HepG2 (cell line): ENCODE measurements at regions not wholly inside any gene's neighbourhood (a gene's known extent, or its start where the extent isn't known, plus 50 kb on each side); places are given as distances from the start of the nearest gene placed in this dataset.

Experiments
- ATAC-seq: fragments of 200-7000 bp; cut with Tn5 transposase; 3 replicates; pipeline ENCODE4 v1.9.1; 2020; ENCODE audit warnings: mild to moderate bottlenecking, moderate library complexity
- BruUV-seq: library from RNA; stranded (reverse); fragments of 400-500 nt; replicated peaks from 2 replicates; lab custom pipeline; 2021; lab: Mats Ljungman, UMichigan
- CTCF ChIA-PET: fragments of 300-600 bp; formaldehyde crosslinking; extraction: SDS; loops from one replicate; lab custom pipeline; 2021; ENCODE audit warnings: low total read pairs, inconsistent platforms, low intra/inter-chr PET ratio; lab: Yijun Ruan, JAX
- POLR2A ChIA-PET: fragments of 350-600 bp; sonication (Branson Sonifier 250); formaldehyde crosslinking; loops from one replicate; lab custom pipeline; 2020; ENCODE audit warnings: antibody characterized with exemption, inconsistent platforms; lab: Yijun Ruan, JAX
- DNase-seq: peaks from one replicate; pipeline ENCODE4 v3.0.0-alpha.2; 2015; ENCODE audit warnings: low spot score
- FAIRE-seq: peaks from 3 replicates; lab custom pipeline; 2011; peaks lifted over from hg19 to GRCh38; lab: Jason Lieb, UNC
- H2AFZ ChIP-seq: one replicate; pipeline ENCODE4 v1.6.1; 2011; ENCODE audit warnings: low read length, inconsistent platforms
- H3K27ac ChIP-seq: fragments of 300-600 bp; 3 replicates; pipeline ENCODE4 v1.8.0; 2011; ENCODE audit warnings: mixed run types, mild to moderate bottlenecking, mixed read lengths, low read length, inconsistent platforms; ENCODE audit not compliant: insufficient read depth; ENCODE audit errors: extremely low read length
- H3K27me3 ChIP-seq, 2 experiments: fragments of 200-600 bp in 1 of 2; 2 replicates in 1 of 2; 3 replicates in 1 of 2; pipeline versions ENCODE4 v1.6.0 to v1.8.0; 2011; ENCODE audit warnings: low read length in 2 of 2, mild to moderate bottlenecking in 2 of 2, moderate library complexity in 2 of 2, inconsistent platforms in 1 of 2; ENCODE audit not compliant: insufficient read depth in 2 of 2, control insufficient read depth in 1 of 2
- H3K36me3 ChIP-seq, 2 experiments: fragments of 200-600 bp in 1 of 2; replicated peaks in 1 of 2; 2 replicates in 1 of 2; 3 replicates in 1 of 2; pipeline versions ENCODE4 v1.5.1 to v1.8.0; 2011; ENCODE audit warnings: low read length in 2 of 2, inconsistent platforms in 1 of 2; ENCODE audit not compliant: insufficient read depth in 2 of 2, control insufficient read depth in 1 of 2
- H3K4me1 ChIP-seq: 2 replicates; pipeline ENCODE4 v1.5.1; 2012; ENCODE audit warnings: low read length, inconsistent platforms; ENCODE audit not compliant: insufficient read depth
- H3K4me2 ChIP-seq: 2 replicates; pipeline ENCODE4 v1.6.0; 2011; ENCODE audit warnings: low read depth, low read length, inconsistent platforms
- H3K4me3 ChIP-seq, 3 experiments: fragments of 200-600 bp in 1 of 3; sonication (generic), shearing (Covaris generic) in 1 of 3; replicated peaks in 1 of 3; 2 replicates each; pipeline ENCODE4 v1.5.1; 2011 to 2016; ENCODE audit warnings: low read length in 3 of 3, inconsistent platforms in 2 of 3, low read depth in 2 of 3, mild to moderate bottlenecking in 2 of 3, control low read depth in 1 of 3, mixed read lengths in 1 of 3; ENCODE audit not compliant: insufficient read depth in 1 of 3
- H3K79me2 ChIP-seq: one replicate; pipeline ENCODE4 v1.6.1; 2011; ENCODE audit warnings: low read length, inconsistent platforms; ENCODE audit not compliant: insufficient read depth
- H3K9ac ChIP-seq: 2 replicates; pipeline ENCODE4 v1.6.0; 2011; ENCODE audit warnings: mild to moderate bottlenecking, low read depth, low read length, inconsistent platforms; ENCODE audit not compliant: insufficient read depth
- H3K9me3 ChIP-seq: 2 replicates; pipeline ENCODE4 v1.5.1; 2012; ENCODE audit warnings: mild to moderate bottlenecking, low read length
- H4K20me1 ChIP-seq: 2 replicates; pipeline ENCODE4 v1.6.0; 2011; ENCODE audit warnings: inconsistent platforms, mild to moderate bottlenecking, low read length, moderate library complexity; ENCODE audit not compliant: insufficient read depth
- AGO2 ChIP-seq: fragments of 200-400 bp; formaldehyde crosslinking; optimal IDR thresholded peaks from 2 replicates; pipeline ENCODE3; 2017; ENCODE audit warnings: mild to moderate bottlenecking, low read depth, low read length, moderate library complexity
- ARID3A ChIP-seq: IDR thresholded peaks from 2 replicates; pipeline ENCODE4 v1.6.1; 2012; ENCODE audit warnings: low read depth, low read length, improper control_type of control experiment
- ATAD3A ChIP-seq: sonication (generic); formaldehyde crosslinking; IDR thresholded peaks from 2 replicates; pipeline ENCODE4 v1.4.0; 2020; ENCODE audit warnings: missing genetic modification reagents
- DPF2 ChIP-seq: sonication (generic); formaldehyde crosslinking; IDR thresholded peaks from 2 replicates; pipeline ENCODE4 v1.4.0; 2020; ENCODE audit warnings: mild to moderate bottlenecking, low read depth, missing genetic modification reagents, borderline replicate concordance
- HNRNPL ChIP-seq: fragments of 200-400 bp; formaldehyde crosslinking; IDR thresholded peaks from 2 replicates; pipeline ENCODE4 v1.6.1; 2017; ENCODE audit warnings: mild to moderate bottlenecking, low read depth, low read length
- MEIS1 ChIP-seq: sonication (generic); formaldehyde crosslinking; IDR thresholded peaks from 2 replicates; pipeline ENCODE4 v1.9.0; 2021; ENCODE audit warnings: mild to moderate bottlenecking, missing genetic modification reagents, moderate library complexity, borderline replicate concordance
- ZFP62 ChIP-seq: sonication (generic); formaldehyde crosslinking; IDR thresholded peaks from 2 replicates; pipeline ENCODE4 v1.4.0; 2020; ENCODE audit warnings: missing genetic modification reagents
- ZFP91 ChIP-seq: sonication (generic); formaldehyde crosslinking; IDR thresholded peaks from 2 replicates; pipeline ENCODE4 v1.9.0; 2022; ENCODE audit warnings: missing genetic modification reagents, mild to moderate bottlenecking, borderline replicate concordance
- ZFYVE20 ChIP-seq: sonication (generic); formaldehyde crosslinking; IDR thresholded peaks from 2 replicates; pipeline ENCODE4 v1.8.0; 2023; ENCODE audit warnings: low read depth, mild to moderate bottlenecking, moderate library complexity, missing genetic modification reagents, borderline replicate concordance
- ZNF362 ChIP-seq: sonication (generic); formaldehyde crosslinking; IDR thresholded peaks from 2 replicates; pipeline ENCODE4 v1.4.0; 2020; ENCODE audit warnings: missing genetic modification reagents, mild to moderate bottlenecking, borderline replicate concordance
- ZNF441 ChIP-seq: sonication (generic); formaldehyde crosslinking; IDR thresholded peaks from 2 replicates; pipeline ENCODE4 v1.7.0; 2021; ENCODE audit warnings: missing genetic modification reagents, borderline replicate concordance
- ZNF749 ChIP-seq: sonication (generic); formaldehyde crosslinking; IDR thresholded peaks from 2 replicates; pipeline ENCODE4 v1.8.0; 2022; ENCODE audit warnings: mild to moderate bottlenecking, missing genetic modification reagents, moderate library complexity, borderline replicate concordance
- ZNF782 ChIP-seq: sonication (generic); formaldehyde crosslinking; IDR thresholded peaks from 2 replicates; pipeline ENCODE4 v1.4.0; 2020; ENCODE audit warnings: missing genetic modification reagents, mild to moderate bottlenecking, borderline replicate concordance
- ZNF800 ChIP-seq: sonication (generic); formaldehyde crosslinking; IDR thresholded peaks from 2 replicates; pipeline ENCODE4 v1.4.0; 2020; ENCODE audit warnings: missing genetic modification reagents
- WGBS: methylation state at CpG from one replicate; pipeline ENCODE4 v1.1.6; 2017; ENCODE audit warnings: low lambda C conversion rate; 5-methylcytosine and 5-hydroxymethylcytosine counted together
- in situ Hi-C: cut with HindIII; loops from 2 replicates; pipeline ENCODE4 v1.10.0; 2017; ENCODE audit warnings: low pct_unique_long_range_greater_than_20kb; ENCODE audit not compliant: extremely low pct_ligation_motif_present
- intact Hi-C: fragments of 100-400 bp; cut with micrococcal nuclease; formaldehyde crosslinking; loops from one replicate; pipeline ENCODE4 v1.10.0; 2022; ENCODE audit not compliant: unreplicated experiment

GRCh38 chr15:61376961-61377360 is 147.9 kb upstream of the RORA start (continued):
- TF ChIP-seq ZFP91 (no peak), HNRNPL (no peak), ZNF800 (no peak), ARID3A (no peak), DPF2 (CRISPR knock-in tag) (no peak), ZFYVE20 (CRISPR knock-in tag) (no peak)

- ChIA-PET POLR2A (no interaction called here), CTCF (no interaction called here)
- no peak for ATAC-seq
- no peak for FAIRE-seq
- H3K4me2 ChIP-seq, result no peak overlapping the region
- no peaks in the 10 kb centered on the region for H3K27me3 ChIP-seq
- no peak for DNase-seq
- no peak overlapping the region for H3K9ac ChIP-seq
- no peak overlapping the region for H3K4me3 ChIP-seq
- no TSS peak for BruUV-seq
- H2AFZ ChIP-seq, result no peak overlapping the region
- H4K20me1 ChIP-seq, result no peaks in the 10 kb centered on the region
- in situ Hi-C loops (no loop called here), intact Hi-C loops (no loop called here)
- no peaks in the 10 kb centered on the region for H3K9me3 ChIP-seq
- WGBS, result 59% methylated on average over 3 of the region's 3 CpGs
- H3K27ac ChIP-seq, result no peak overlapping the region
- no peaks in the 10 kb centered on the region for H3K79me2 ChIP-seq
- no peaks in the 10 kb centered on the region for H3K4me1 ChIP-seq
- H3K36me3 ChIP-seq, result no peaks in the 10 kb centered on the region
- no peak for TF ChIP-seq ZNF441
- no peak for TF ChIP-seq ZFP62 (CRISPR knock-in tag)
- no peak for TF ChIP-seq AGO2
- no peak for TF ChIP-seq ZNF749 (CRISPR knock-in tag)
- TF ChIP-seq ZFP91, result no peak
- TF ChIP-seq MEIS1 (CRISPR knock-in tag), result no peak
- TF ChIP-seq ZFYVE20 (CRISPR knock-in tag), result no peak
- no peak for TF ChIP-seq ZNF782 (CRISPR knock-in tag)
- no peak for TF ChIP-seq ATAD3A (CRISPR knock-in tag)
- TF ChIP-seq ZNF362 (CRISPR knock-in tag), result no peak
These were observed 147.4 kb upstream of the RORA start for GRCh38 chr15:61376516-61376915.
